NCI-H187 (cell line): ENCODE measurements at regions not wholly inside any gene's neighbourhood (a gene's known extent, or its start where the extent isn't known, plus 50 kb on each side); places are given as distances from the start of the nearest gene placed in this dataset.
A peak's percentile ranks its signal among the peaks of the same experiment; 100 is the strongest.

Experiments
- DNase-seq, 2 experiments: peaks; one replicate each; lab custom pipeline; 2025; lab: John Stamatoyannopoulos, UW

GRCh38 chr20:57079031-57080005, 187.1 kb downstream of the BMP7 start:
- DNase-seq: no peak

GRCh38 chr20:57080796-57081195, 185.6 kb downstream of the BMP7 start:
- DNase-seq: no peak

- DNase-seq: no peak
These were observed 184.0 kb downstream of the BMP7 start for GRCh38 chr20:57082357-57082945.

GRCh38 chr20:57083072-57083471, 183.4 kb downstream of the BMP7 start:
- DNase-seq: no peak

GRCh38 chr20:57086066-57086465, 180.4 kb downstream of the BMP7 start:
- DNase-seq: no peak

GRCh38 chr20:57087102-57087501, 179.3 kb downstream of the BMP7 start:
- DNase-seq: no peak

GRCh38 chr20:57087705-57088104, 178.7 kb downstream of the BMP7 start:
- DNase-seq: no peak

GRCh38 chr20:57088436-57088835, 178.0 kb downstream of the BMP7 start:
- no peak for DNase-seq

GRCh38 chr20:57089699-57090144, 176.7 kb downstream of the BMP7 start:
- DNase-seq: peak; percentile 43 to 44

- DNase-seq: no peak
These were observed 175.6 kb downstream of the BMP7 start for GRCh38 chr20:57090590-57091560.

GRCh38 chr20:57091748-57092111, 174.7 kb downstream of the BMP7 start:
- no peak for DNase-seq

- peak; percentile 20 to 46 for DNase-seq
These were observed 174.1 kb downstream of the BMP7 start for GRCh38 chr20:57092112-57092899.

- DNase-seq: no peak
These were observed 173.4 kb downstream of the BMP7 start for GRCh38 chr20:57092900-57093530.

GRCh38 chr20:57093766-57094165, 172.7 kb downstream of the BMP7 start:
- no peak for DNase-seq

- DNase-seq: no peak
These were observed 172.1 kb downstream of the BMP7 start for GRCh38 chr20:57094252-57094891.

- no peak for DNase-seq
These were observed 171.4 kb downstream of the BMP7 start for GRCh38 chr20:57094991-57095390.

- no peak for DNase-seq
These were observed 171.0 kb downstream of the BMP7 start for GRCh38 chr20:57095426-57095825.

- no peak for DNase-seq
These were observed 169.1 kb downstream of the BMP7 start for GRCh38 chr20:57097245-57097915.

- no peak for DNase-seq
These were observed 164.3 kb downstream of the BMP7 start for GRCh38 chr20:57102160-57102559.

GRCh38 chr20:57102566-57102965, 163.9 kb downstream of the BMP7 start:
- DNase-seq: no peak
